ENCODE measurements at regions not wholly inside any gene's neighbourhood (a gene's known extent, or its start where the extent isn't known, plus 50 kb on each side); places are given as distances from the start of the nearest gene placed in this dataset.

GRCh38 chr10:130992802-130993523 lies 318.6 kb downstream of the TCERG1L start:
- DNase-seq (ENCODE audit: low read depth, low spot score) = no peak
- Histone ChIP-seq H3K9me3 (ENCODE audit: control insufficient read depth, insufficient read depth, low read depth, low read length) (no peaks in the 10 kb centered on the region; the same call in 1 of the 2 replicates), H3K27ac (ENCODE audit: low read length) (no peak overlapping the region), H3K4me3 (ENCODE audit: low read depth in 2 of 2, low read length in 2 of 2) (no peak overlapping the region), H3K27me3 (ENCODE audit: control insufficient read depth, insufficient read depth, low read length) (peaks cover 33% of the 10 kb centered on the region), H3K4me1 (ENCODE audit: control insufficient read depth, insufficient read depth, low read length) (no peaks in the 10 kb centered on the region), H3K36me3 (ENCODE audit: control insufficient read depth, insufficient read depth, low read length) (no peaks in the 10 kb centered on the region)
- in situ Hi-C loops (cut with HindIII; ENCODE audit: low pct_unique_long_range_greater_than_20kb, low sequenced_read_pairs) = no loop called here
- intact Hi-C loops (cut with micrococcal nuclease; ENCODE audit: unreplicated experiment) = no loop called here
- no TSS peak for BruUV-seq (replicated peaks)
- CTCF ChIA-PET = no interaction called here
- no peak for ATAC-seq
- no peak for TF ChIP-seq CTCF (IDR thresholded peaks at IDR 0.05)
- no peak for TF ChIP-seq SIN3A (IDR thresholded peaks at IDR 0.05; ENCODE audit: borderline replicate concordance, insufficient read depth, low read depth, low read length)
- TF ChIP-seq TCF7L2 (IDR thresholded peaks at IDR 0.05; ENCODE audit: low read depth, low read length) = no peak
- TF ChIP-seq POLR2AphosphoS5 (IDR thresholded peaks at IDR 0.05; ENCODE audit: low read depth, low read length) = no peak
- TF ChIP-seq REST (IDR thresholded peaks at IDR 0.05; ENCODE audit: insufficient read depth in 1 of 2, low read depth in 2 of 2, low read length in 1 of 2) = no peak
- POLR2A ChIA-PET = no interaction called here

- Histone ChIP-seq H3K27ac (ENCODE audit: low read length) (no peak overlapping the region), H3K27me3 (ENCODE audit: control insufficient read depth, insufficient read depth, low read length) (peaks cover 38% of the 10 kb centered on the region), H3K4me3 (ENCODE audit: low read depth in 2 of 2, low read length in 2 of 2) (no peak overlapping the region), H3K9me3 (ENCODE audit: control insufficient read depth, insufficient read depth, low read depth, low read length) (no peaks in the 10 kb centered on the region; the same call in 1 of the 2 replicates), H3K36me3 (ENCODE audit: control insufficient read depth, insufficient read depth, low read length) (no peaks in the 10 kb centered on the region), H3K4me1 (ENCODE audit: control insufficient read depth, insufficient read depth, low read length) (no peaks in the 10 kb centered on the region)
- no peak for ATAC-seq
- no TSS peak for BruUV-seq (replicated peaks)
- intact Hi-C loops (cut with micrococcal nuclease; ENCODE audit: unreplicated experiment) = no loop called here
- ChIA-PET CTCF (no interaction called here), POLR2A (no interaction called here)
- no peak for TF ChIP-seq SIN3A (IDR thresholded peaks at IDR 0.05; ENCODE audit: borderline replicate concordance, insufficient read depth, low read depth, low read length)
- no peak for TF ChIP-seq CTCF (IDR thresholded peaks at IDR 0.05)
- no peak for TF ChIP-seq REST (IDR thresholded peaks at IDR 0.05; ENCODE audit: insufficient read depth in 1 of 2, low read depth in 2 of 2, low read length in 1 of 2)
- no peak for TF ChIP-seq TCF7L2 (IDR thresholded peaks at IDR 0.05; ENCODE audit: low read depth, low read length)
- no peak for TF ChIP-seq POLR2AphosphoS5 (IDR thresholded peaks at IDR 0.05; ENCODE audit: low read depth, low read length)
- in situ Hi-C loops (cut with HindIII; ENCODE audit: low pct_unique_long_range_greater_than_20kb, low sequenced_read_pairs) = no loop called here
- no peak for DNase-seq (ENCODE audit: low read depth, low spot score)
Measured at GRCh38 chr10:130993612-130994011, 317.9 kb downstream of the TCERG1L start.
